Thyroid gland (tissue), 4 donors: ENCODE measurements at regions not wholly inside any gene's neighbourhood (a gene's known extent, or its start where the extent isn't known, plus 50 kb on each side); places are given as distances from the start of the nearest gene placed in this dataset.

Source experiments
- DNase-seq, 2 donors: peaks; one replicate each; pipeline ENCODE4 v3.0.0-alpha.2; 2019
- H3K27ac ChIP-seq, 3 donors: fragments of 200-600 bp; sonication (generic); 1 replicate in 2 of 3; 2 replicates in 1 of 3; pipeline ENCODE4 v1.5.1; 2016 to 2019; ENCODE audit warnings: mild to moderate bottlenecking in 1 of 3, moderate library complexity in 1 of 3
- H3K27me3 ChIP-seq: fragments of 200-600 bp; sonication (generic); one replicate; pipeline ENCODE4 v1.5.1; 2019
- H3K36me3 ChIP-seq, 2 donors: fragments of 200-600 bp; sonication (generic); one replicate each; pipeline ENCODE4 v1.5.1; 2016 to 2019
- H3K4me1 ChIP-seq, 2 donors: fragments of 200-600 bp; sonication (generic); one replicate each; pipeline ENCODE4 v1.5.1; 2017 to 2019
- H3K4me3 ChIP-seq, 3 donors: fragments of 200-600 bp; sonication (generic); replicated peaks in 1 of 3; 1 replicate in 2 of 3; 2 replicates in 1 of 3; pipeline ENCODE4 v1.5.1; 2016; ENCODE audit warnings: mild to moderate bottlenecking in 1 of 3
- H3K9me3 ChIP-seq: fragments of 200-600 bp; sonication (generic); one replicate; pipeline ENCODE4 v1.5.1; 2017
- POLR2A ChIP-seq, 2 donors: fragments of 450-650 bp; IDR thresholded peaks; one replicate each; pipeline ENCODE4 v1.6.1; 2017; ENCODE audit warnings: antibody characterized with exemption in 2 of 2, mild to moderate bottlenecking in 2 of 2, moderate library complexity in 1 of 2
- WGBS, 2 donors: methylation state at CpG; one replicate each; pipeline ENCODE4 v1.1.5; 2017; 5-methylcytosine and 5-hydroxymethylcytosine counted together
- intact Hi-C: fragments of 100-400 bp; cut with DNase I; formaldehyde crosslinking; loops from one replicate; pipeline ENCODE4 v1.15.1; 2023
- TF ChIP-seq, protein P1 (sequence below), 6 experiments: fragments of 200-600 bp in 3 of 6; fragments of 450-650 bp in 3 of 6; sonication (generic) in 3 of 6; IDR thresholded peaks; one replicate each; pipeline ENCODE4 v1.5.1; 2016 to 2019; ENCODE audit warnings: antibody characterized with exemption in 6 of 6, mild to moderate bottlenecking in 2 of 6, inconsistent platforms in 1 of 6, moderate library complexity in 1 of 6

DNA sequence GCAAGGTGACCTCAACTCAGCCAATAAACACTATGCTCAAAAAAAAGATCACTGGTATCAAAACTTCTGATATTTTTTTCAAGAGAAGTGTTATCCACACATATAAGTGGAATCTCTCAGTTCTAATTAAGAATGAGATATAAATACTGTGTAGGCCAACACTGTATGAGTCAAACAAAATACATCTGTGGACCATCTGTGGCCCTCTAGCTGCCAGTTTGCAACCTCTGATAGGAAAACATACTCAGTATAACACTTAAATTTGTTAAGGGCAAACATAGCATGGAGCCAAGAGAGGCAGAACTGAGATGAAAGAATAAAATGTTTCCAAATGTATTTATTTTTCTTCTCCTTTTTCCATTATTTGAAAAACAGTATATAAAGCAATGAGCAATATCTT is 377.3 kb downstream of the ARAP2 start:
- no peaks in the 10 kb centered on the region for H3K36me3 ChIP-seq
- H3K27me3 ChIP-seq = no peaks in the 10 kb centered on the region
- no peak overlapping the region for H3K4me3 ChIP-seq
- no peak for DNase-seq
- H3K27ac ChIP-seq = no peak overlapping the region
- H3K9me3 ChIP-seq = no peaks in the 10 kb centered on the region
- intact Hi-C loops = no loop called here
- no peaks in the 10 kb centered on the region for H3K4me1 ChIP-seq
- TF ChIP-seq POLR2A (IDR thresholded peaks at IDR 0.05) = no peak
- TF ChIP-seq, protein P1, sequence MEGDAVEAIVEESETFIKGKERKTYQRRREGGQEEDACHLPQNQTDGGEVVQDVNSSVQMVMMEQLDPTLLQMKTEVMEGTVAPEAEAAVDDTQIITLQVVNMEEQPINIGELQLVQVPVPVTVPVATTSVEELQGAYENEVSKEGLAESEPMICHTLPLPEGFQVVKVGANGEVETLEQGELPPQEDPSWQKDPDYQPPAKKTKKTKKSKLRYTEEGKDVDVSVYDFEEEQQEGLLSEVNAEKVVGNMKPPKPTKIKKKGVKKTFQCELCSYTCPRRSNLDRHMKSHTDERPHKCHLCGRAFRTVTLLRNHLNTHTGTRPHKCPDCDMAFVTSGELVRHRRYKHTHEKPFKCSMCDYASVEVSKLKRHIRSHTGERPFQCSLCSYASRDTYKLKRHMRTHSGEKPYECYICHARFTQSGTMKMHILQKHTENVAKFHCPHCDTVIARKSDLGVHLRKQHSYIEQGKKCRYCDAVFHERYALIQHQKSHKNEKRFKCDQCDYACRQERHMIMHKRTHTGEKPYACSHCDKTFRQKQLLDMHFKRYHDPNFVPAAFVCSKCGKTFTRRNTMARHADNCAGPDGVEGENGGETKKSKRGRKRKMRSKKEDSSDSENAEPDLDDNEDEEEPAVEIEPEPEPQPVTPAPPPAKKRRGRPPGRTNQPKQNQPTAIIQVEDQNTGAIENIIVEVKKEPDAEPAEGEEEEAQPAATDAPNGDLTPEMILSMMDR (IDR thresholded peaks at IDR 0.05) = no peak

DNA sequence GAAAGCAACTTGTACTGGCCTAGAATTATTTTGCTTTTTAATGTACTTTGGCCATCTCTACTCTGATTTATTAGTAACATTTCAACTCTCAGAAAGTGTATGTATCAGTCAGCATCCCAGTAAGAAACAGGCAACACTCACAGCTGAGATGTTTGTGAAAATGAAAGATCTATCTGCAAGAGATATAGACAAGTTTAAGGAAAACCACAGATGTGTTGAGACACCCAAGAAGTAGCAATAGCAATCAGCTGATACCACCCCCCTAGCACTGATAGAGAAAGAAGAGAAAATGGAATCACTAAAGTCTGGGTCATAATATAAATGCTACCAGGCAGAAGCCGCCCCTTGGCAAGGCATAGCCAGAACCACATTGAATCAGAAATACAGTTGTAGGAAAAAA is 372.0 kb downstream of the ARAP2 start:
- H3K9me3 ChIP-seq = no peaks in the 10 kb centered on the region
- H3K27ac ChIP-seq = no peak overlapping the region
- DNase-seq = no peak
- no peak overlapping the region for H3K4me3 ChIP-seq
- H3K27me3 ChIP-seq = no peaks in the 10 kb centered on the region
- no peaks in the 10 kb centered on the region for H3K36me3 ChIP-seq
- WGBS, 2 donors = 91 to 93% methylated on average over 1 of the region's 1 CpG
- no peaks in the 10 kb centered on the region for H3K4me1 ChIP-seq
- intact Hi-C loops = no loop called here
- no peak for TF ChIP-seq POLR2A (IDR thresholded peaks at IDR 0.05)
- TF ChIP-seq, protein P1 (IDR thresholded peaks at IDR 0.05) = no peak

DNA sequence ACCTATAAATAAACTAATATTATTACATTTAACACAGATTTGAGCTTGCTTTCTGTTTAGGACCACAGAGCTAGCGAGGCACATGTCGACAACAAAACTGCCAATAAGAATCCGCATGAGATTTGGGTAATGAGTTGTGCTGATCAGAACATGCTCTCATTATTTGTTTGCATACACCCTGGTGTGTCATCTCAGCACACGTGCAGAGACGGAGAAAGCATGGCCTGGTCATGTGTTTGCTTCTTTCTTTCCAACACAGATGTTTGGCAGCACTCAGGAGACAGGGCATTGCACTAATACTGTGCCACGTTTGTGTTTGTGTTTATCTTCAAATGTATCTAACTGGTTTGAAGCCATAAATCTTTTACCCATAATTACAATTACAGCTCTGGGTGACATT is 364.8 kb downstream of the ARAP2 start:
- intact Hi-C loops = no loop called here
- WGBS, 2 donors = 90 to 92% methylated on average over 6 of the region's 6 CpGs
- Histone ChIP-seq H3K27ac (no peak overlapping the region), H3K4me1 (no peaks in the 10 kb centered on the region), H3K36me3 (no peaks in the 10 kb centered on the region), H3K9me3 (no peaks in the 10 kb centered on the region), H3K4me3 (no peak overlapping the region), H3K27me3 (no peaks in the 10 kb centered on the region)
- no peak for DNase-seq
- no peak for TF ChIP-seq POLR2A (IDR thresholded peaks at IDR 0.05)
- TF ChIP-seq, protein P1 (IDR thresholded peaks at IDR 0.05) = no peak

DNA sequence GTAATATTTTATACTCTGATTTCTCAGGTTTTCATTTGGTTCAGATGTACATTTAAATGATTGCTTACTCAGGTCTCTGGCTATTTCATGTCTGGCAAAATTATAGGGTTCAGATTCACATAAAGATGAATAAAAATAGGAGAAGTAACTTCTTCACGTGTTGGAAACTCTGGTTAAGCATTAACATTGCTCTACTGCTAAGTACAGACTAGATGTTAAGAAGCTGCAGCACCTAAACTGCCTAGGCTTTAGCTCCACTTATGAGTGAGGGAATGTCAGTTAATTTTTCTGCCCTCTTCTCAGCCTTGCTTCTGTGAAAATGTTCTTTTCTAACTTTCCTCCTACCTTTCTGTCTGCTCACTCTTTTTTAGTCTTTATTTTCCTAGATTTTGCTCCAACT is 361.2 kb downstream of the ARAP2 start:
- no peak for DNase-seq
- H3K36me3 ChIP-seq = no peaks in the 10 kb centered on the region
- H3K27me3 ChIP-seq = no peaks in the 10 kb centered on the region
- H3K9me3 ChIP-seq = no peaks in the 10 kb centered on the region
- no peaks in the 10 kb centered on the region for H3K4me1 ChIP-seq
- 59 to 63% methylated on average over 1 of the region's 1 CpG for WGBS, 2 donors
- H3K4me3 ChIP-seq = no peak overlapping the region
- intact Hi-C loops = no loop called here
- no peak overlapping the region for H3K27ac ChIP-seq
- no peak for TF ChIP-seq POLR2A (IDR thresholded peaks at IDR 0.05)
- TF ChIP-seq, protein P1 (IDR thresholded peaks at IDR 0.05) = no peak

DNA sequence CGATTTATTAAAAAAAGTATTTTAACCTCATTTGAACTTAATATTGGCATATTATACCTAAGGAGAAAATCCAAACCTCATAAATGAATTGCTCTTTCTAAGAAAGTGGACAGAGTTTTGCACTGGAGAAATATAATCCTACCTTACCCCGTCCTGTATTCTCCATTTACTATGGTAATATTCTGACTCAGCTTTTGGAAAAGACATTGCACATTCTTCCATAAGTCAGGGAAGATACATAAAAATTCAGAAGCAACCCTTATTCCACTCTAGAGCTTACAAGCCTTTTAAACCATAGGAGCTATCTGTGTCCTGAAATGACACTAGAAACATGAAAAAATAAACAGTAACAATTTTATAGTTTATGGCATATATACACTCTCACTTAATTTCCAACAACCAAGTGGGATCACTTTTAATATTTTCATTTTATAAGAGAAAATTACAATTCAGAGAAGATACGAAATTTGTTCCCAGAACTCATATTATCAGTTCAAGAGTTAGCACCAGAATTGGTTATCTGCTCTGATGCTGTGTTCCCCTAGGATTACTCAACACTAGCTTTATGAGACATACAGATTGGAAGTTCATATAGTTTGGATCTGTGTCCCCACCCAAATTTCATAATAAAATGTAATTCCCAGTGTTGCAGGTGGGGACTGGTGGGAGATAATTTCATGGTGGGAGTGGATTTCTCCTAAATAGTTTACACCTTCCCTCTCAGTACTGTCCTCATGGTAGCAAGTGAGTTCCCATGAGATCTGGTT is 359.4 kb downstream of the ARAP2 start:
- Histone ChIP-seq H3K4me1 (no peaks in the 10 kb centered on the region), H3K27ac (no peak overlapping the region), H3K36me3 (no peaks in the 10 kb centered on the region), H3K9me3 (no peaks in the 10 kb centered on the region), H3K27me3 (no peaks in the 10 kb centered on the region), H3K4me3 (no peak overlapping the region)
- 83 to 87% methylated on average over 3 of the region's 3 CpGs for WGBS, 2 donors
- intact Hi-C loops = no loop called here
- TF ChIP-seq POLR2A (IDR thresholded peaks at IDR 0.05) = no peak
- TF ChIP-seq, protein P1 (IDR thresholded peaks at IDR 0.05) = no peak
- no peak for DNase-seq
